K562 (cell line): ENCODE measurements at regions not wholly inside any gene's neighbourhood (a gene's known extent, or its start where the extent isn't known, plus 50 kb on each side); places are given as distances from the start of the nearest gene placed in this dataset.

Experiments used
- ATAC-seq: fragments of 200-7000 bp; cut with Tn5 transposase; 3 replicates; pipeline ENCODE4 v1.9.1; 2020; ENCODE audit warnings: moderate library complexity
- BruUV-seq: library from RNA; stranded (reverse); fragments of 400-500 nt; replicated peaks from 2 replicates; lab custom pipeline; 2021; lab: Mats Ljungman, UMichigan
- CTCF ChIA-PET: fragments of 300-600 bp; formaldehyde crosslinking; extraction: SDS; loops from one replicate; lab custom pipeline; 2021; ENCODE audit warnings: low intra/inter-chr PET ratio; lab: Yijun Ruan, JAX
- POLR2A ChIA-PET: fragments of 300-600, 350-650 bp; sonication (Branson Sonifier 250); formaldehyde crosslinking; extraction: SDS; loops from one replicate; lab custom pipeline; 2021; ENCODE audit warnings: antibody characterized with exemption, inconsistent platforms; lab: Yijun Ruan, JAX
- DNase-seq, 4 experiments: peaks; one replicate each; pipeline versions ENCODE4 v3.0.0 to v3.0.0-alpha.2; 2011 to 2018; ENCODE audit warnings: low spot score in 3 of 4, mixed read lengths in 3 of 4; ENCODE audit errors: extremely low read depth in 1 of 4
- FAIRE-seq: peaks from 2 replicates; lab custom pipeline; 2011; peaks lifted over from hg19 to GRCh38; lab: Jason Lieb, UNC
- H2AFZ ChIP-seq: 2 replicates; pipeline ENCODE4 v1.6.0; 2011; ENCODE audit warnings: low read depth, low read length, control low read depth, inconsistent platforms
- H3K27ac ChIP-seq: fragments of 200-600 bp; 3 replicates; pipeline ENCODE4 v1.8.0; 2011; ENCODE audit warnings: low read depth, mild to moderate bottlenecking, control low read depth, inconsistent platforms, low read length, moderate library complexity, mixed read lengths; ENCODE audit errors: extremely low read depth
- H3K27me3 ChIP-seq, 2 experiments: fragments of 300-600 bp in 1 of 2; 2 replicates in 1 of 2; 3 replicates in 1 of 2; pipeline versions ENCODE4 v1.6.0 to v1.8.0; 2011; ENCODE audit warnings: inconsistent platforms in 2 of 2, low read length in 2 of 2, mild to moderate bottlenecking in 1 of 2, mixed read lengths in 1 of 2, moderate library complexity in 1 of 2; ENCODE audit not compliant: control insufficient read depth in 2 of 2, insufficient read depth in 2 of 2
- H3K36me3 ChIP-seq: fragments of 300-600 bp; 3 replicates; pipeline ENCODE4 v1.8.0; 2011; ENCODE audit warnings: mild to moderate bottlenecking, low read length, inconsistent platforms; ENCODE audit not compliant: control insufficient read depth, insufficient read depth
- H3K4me1 ChIP-seq, 2 experiments: fragments of 200-600 bp in 1 of 2; replicated peaks in 1 of 2; 2 replicates in 1 of 2; 3 replicates in 1 of 2; pipeline versions ENCODE4 v1.5.1 to v1.8.0; 2011; ENCODE audit warnings: inconsistent platforms in 2 of 2, low read length in 2 of 2, mild to moderate bottlenecking in 1 of 2, mixed read lengths in 1 of 2, moderate library complexity in 1 of 2; ENCODE audit not compliant: control insufficient read depth in 2 of 2, insufficient read depth in 2 of 2
- H3K4me2 ChIP-seq: 2 replicates; pipeline ENCODE4 v1.6.1; 2011; ENCODE audit warnings: low read length, control low read depth, inconsistent platforms, mixed read lengths; ENCODE audit not compliant: insufficient read depth
- H3K4me3 ChIP-seq: fragments of 200-600 bp; sonication (generic), shearing (Covaris generic); 2 replicates; pipeline ENCODE4 v1.5.1; 2016; ENCODE audit warnings: control low read depth, inconsistent platforms
- H3K79me2 ChIP-seq: fragments of 200-600 bp; 3 replicates; pipeline ENCODE4 v1.8.0; 2011; ENCODE audit warnings: low read length, inconsistent platforms; ENCODE audit not compliant: control insufficient read depth, insufficient read depth
- H3K9ac ChIP-seq, 2 experiments: 2 replicates each; pipeline versions ENCODE4 v1.6.0 to v1.6.1; 2011; ENCODE audit warnings: low read depth in 2 of 2, low read length in 2 of 2, control low read depth in 1 of 2, inconsistent platforms in 1 of 2, mild to moderate bottlenecking in 1 of 2, mixed read lengths in 1 of 2; ENCODE audit not compliant: insufficient read depth in 1 of 2
- H3K9me1 ChIP-seq: one replicate; pipeline ENCODE4 v1.6.0; 2011; ENCODE audit warnings: inconsistent platforms, mild to moderate bottlenecking, low read length, moderate library complexity; ENCODE audit not compliant: control insufficient read depth, insufficient read depth
- H3K9me3 ChIP-seq: replicated peaks from 2 replicates; pipeline ENCODE4 v1.5.1; 2011; ENCODE audit warnings: low read depth, low read length, inconsistent platforms; ENCODE audit not compliant: control insufficient read depth, insufficient read depth
- H4K20me1 ChIP-seq: replicated peaks from 2 replicates; pipeline ENCODE4 v1.6.1; 2011; ENCODE audit warnings: low read length, inconsistent platforms, mixed read lengths; ENCODE audit not compliant: control insufficient read depth, insufficient read depth
- DNMT1 ChIP-seq: fragments of 450-650 bp; IDR thresholded peaks from 2 replicates; pipeline ENCODE4 v1.6.1; 2016; ENCODE audit warnings: antibody characterized with exemption, mild to moderate bottlenecking
- GATA2 ChIP-seq: sonication (generic); formaldehyde crosslinking; IDR thresholded peaks from 2 replicates; pipeline ENCODE4 v1.4.0; 2020; ENCODE audit warnings: mild to moderate bottlenecking, missing genetic modification reagents
- MCM7 ChIP-seq, 2 experiments: fragments of 450-650 bp; IDR thresholded peaks; 2 replicates each; pipeline ENCODE4 v1.6.1; 2016 to 2018
- NRF1 ChIP-seq, 2 experiments: fragments of 450-650 bp; IDR thresholded peaks in 1 of 2; conservative IDR thresholded peaks in 1 of 2; 2 replicates each; pipeline ENCODE4 v1.6.1; 2014; ENCODE audit warnings: mild to moderate bottlenecking in 2 of 2
- PKNOX1 ChIP-seq: fragments of 450-650 bp; IDR thresholded peaks from 2 replicates; pipeline ENCODE4 v1.6.1; 2016
- STAT6 ChIP-seq: sonication (generic); formaldehyde crosslinking; IDR thresholded peaks from 2 replicates; pipeline ENCODE4 v1.8.1; 2023; ENCODE audit warnings: mild to moderate bottlenecking, missing genetic modification reagents
- TFAP4 ChIP-seq: sonication (generic); formaldehyde crosslinking; IDR thresholded peaks from 2 replicates; pipeline ENCODE4 v1.8.0; 2022; ENCODE audit warnings: missing genetic modification reagents, mild to moderate bottlenecking, moderate library complexity, borderline replicate concordance
- THAP12 ChIP-seq: fragments of 250-450 bp; sonication (Bioruptor Pico); IDR thresholded peaks from 2 replicates; pipeline ENCODE4 v1.9.0; 2021; ENCODE audit warnings: mild to moderate bottlenecking, inconsistent platforms
- ZNF24 ChIP-seq: fragments of 450-650 bp; IDR thresholded peaks from 2 replicates; pipeline ENCODE4 v1.6.1; 2016
- WGBS: fragments of 100-300 bp; shearing (Covaris generic); methylation state at CpG from one replicate; pipeline ENCODE4 v1.1.6; 2016; ENCODE audit warnings: low coverage, mixed read lengths; ENCODE audit not compliant: insufficient coverage; ENCODE audit errors: missing lambda C conversion rate; 5-methylcytosine and 5-hydroxymethylcytosine counted together
- in situ Hi-C: fragments of 300-500 bp; cut with MboI; formaldehyde crosslinking; loops from 4 replicates; pipeline ENCODE4 v1.15.0; 2018; ENCODE audit warnings: inconsistent platforms, mixed read lengths
- intact Hi-C: fragments of 100-400 bp; cut with micrococcal nuclease; formaldehyde crosslinking; loops from 2 replicates; pipeline ENCODE4 v1.14.2; 2022

GRCh38 chr13:106424805-106425204 lies 110.7 kb downstream of the EFNB2 start:
- Histone ChIP-seq H3K9ac (no peak overlapping the region), H3K27ac (no peak overlapping the region), H3K4me3 (no peak overlapping the region), H3K4me1 (no peaks in the 10 kb centered on the region), H3K9me1 (no peaks in the 10 kb centered on the region), H3K9me3 (no peaks in the 10 kb centered on the region), H3K36me3 (no peaks in the 10 kb centered on the region), H4K20me1 (no peaks in the 10 kb centered on the region), H3K79me2 (no peaks in the 10 kb centered on the region), H3K27me3 (no peaks in the 10 kb centered on the region), H3K4me2 (no peak overlapping the region), H2AFZ (no peak overlapping the region)
- 0% methylated on average over 1 of the region's 1 CpG for WGBS
- intact Hi-C loops: no loop called here
- FAIRE-seq (no peak), ATAC-seq (no peak), DNase-seq (no peak)
- ChIA-PET CTCF (no interaction called here), POLR2A (no interaction called here)
- no TSS peak for BruUV-seq
- no peak for TF ChIP-seq MCM7 (IDR thresholded peaks at IDR 0.05)
- in situ Hi-C loops: no loop called here

- Histone ChIP-seq H3K27ac (no peak overlapping the region), H3K9me3 (no peaks in the 10 kb centered on the region), H3K79me2 (no peaks in the 10 kb centered on the region), H3K27me3 (no peaks in the 10 kb centered on the region), H3K9me1 (no peaks in the 10 kb centered on the region), H3K9ac (no peak overlapping the region), H4K20me1 (no peaks in the 10 kb centered on the region), H3K4me2 (no peak overlapping the region), H2AFZ (no peak overlapping the region), H3K4me3 (no peak overlapping the region), H3K36me3 (no peaks in the 10 kb centered on the region), H3K4me1 (no peaks in the 10 kb centered on the region)
- DNase-seq (no peak), FAIRE-seq (no peak), ATAC-seq (no peak)
- in situ Hi-C loops (no loop called here), intact Hi-C loops (no loop called here)
- ChIA-PET CTCF (no interaction called here), POLR2A (no interaction called here)
- no TSS peak for BruUV-seq
- 0% methylated on average over 6 of the region's 7 CpGs for WGBS
- TF ChIP-seq TFAP4 (CRISPR knock-in tag): no peak
- TF ChIP-seq GATA2 (CRISPR knock-in tag): no peak
- no peak for TF ChIP-seq PKNOX1
- no peak for TF ChIP-seq DNMT1
- TF ChIP-seq ZNF24: no peak
- TF ChIP-seq THAP12 (CRISPR knock-in tag): no peak
- TF ChIP-seq NRF1 (conservative IDR thresholded peaks at IDR 0.05 in 1 of 2, IDR thresholded peaks at IDR 0.05 in 1 of 2): no peak
- no peak for TF ChIP-seq STAT6 (CRISPR knock-in tag)
Measured at GRCh38 chr13:106423530-106423929, 111.9 kb downstream of the EFNB2 start.
